ENCODE measurements at regions not wholly inside any gene's neighbourhood (a gene's known extent, or its start where the extent isn't known, plus 50 kb on each side); places are given as distances from the start of the nearest gene placed in this dataset.

- no peak overlapping the region for H3K27ac ChIP-seq (ENCODE audit: low read length in 2 of 2)
- no peaks in the 10 kb centered on the region for H3K36me3 ChIP-seq (replicated peaks in 1 of 2; ENCODE audit: control extremely low read depth in 1 of 2, control insufficient read depth in 1 of 2, extremely low read depth in 1 of 2, insufficient read depth in 2 of 2, low read length in 1 of 2)
- Mint-ChIP-seq H3K4me1 (no peaks in the 10 kb centered on the region), H3K9me3 (ENCODE audit: insufficient read depth) (no peaks in the 10 kb centered on the region), H3K4me3 (no peak overlapping the region), H3K27me3 (no peaks in the 10 kb centered on the region), H3K27ac (no peak overlapping the region)
- DNase-seq (no peak), ATAC-seq (ENCODE audit: low read depth) (no peak)
- WGBS (ENCODE audit: insufficient coverage), result no CpG with 5 or more reads among the region's 1 CpG
- H3K4me1 ChIP-seq (ENCODE audit: control insufficient read depth in 2 of 2, insufficient read depth in 2 of 2, low read length in 2 of 2), result no peaks in the 10 kb centered on the region
- H3K79me2 ChIP-seq (ENCODE audit: control insufficient read depth, insufficient read depth, low read length), result no peaks in the 10 kb centered on the region
- ChIA-PET POLR2A (no interaction called here), CTCF (no interaction called here)
- no peak overlapping the region for H3K9ac ChIP-seq (ENCODE audit: low read length)
- no peaks in the 10 kb centered on the region for H4K20me1 ChIP-seq (ENCODE audit: control insufficient read depth, insufficient read depth, low read length, poor library complexity, severe bottlenecking)
- no peak overlapping the region for H3K4me2 ChIP-seq (replicated peaks; ENCODE audit: low read depth, low read length, poor library complexity, severe bottlenecking)
- no peak overlapping the region for H3K4me3 ChIP-seq (ENCODE audit: control extremely low read depth in 1 of 5, extremely low read depth in 1 of 5, insufficient read depth in 1 of 5, low read depth in 2 of 5, low read length in 4 of 5)
- no peaks in the 10 kb centered on the region for H3K27me3 ChIP-seq (replicated peaks in 1 of 4; ENCODE audit: control extremely low read depth in 1 of 4, control insufficient read depth in 3 of 4, insufficient read depth in 4 of 4, low read length in 3 of 4)
- H2AFZ ChIP-seq (ENCODE audit: insufficient read depth, low read depth, low read length, poor library complexity, severe bottlenecking), result no peak overlapping the region
- no peaks in the 10 kb centered on the region for H3K9me3 ChIP-seq (ENCODE audit: control extremely low read depth in 1 of 3, control insufficient read depth in 2 of 3, insufficient read depth in 1 of 3, low read length in 2 of 3)
- TF ChIP-seq CTCF (IDR thresholded peaks at IDR 0.05) (no peak), EZH2 (IDR thresholded peaks at IDR 0.05; ENCODE audit: borderline replicate concordance, insufficient read depth, low read depth, low read length, poor library complexity, severe bottlenecking) (no peak)
- intact Hi-C loops (cut with micrococcal nuclease), result no loop called here
Measured at GRCh38 chr6:105804000-105804399, 282.1 kb upstream of the PRDM1 start.

- intact Hi-C loops (cut with micrococcal nuclease), result no loop called here
- TF ChIP-seq CTCF (IDR thresholded peaks at IDR 0.05), result no peak
- Histone ChIP-seq H3K9ac (ENCODE audit: low read length) (no peak overlapping the region), H3K36me3 (replicated peaks in 1 of 2; ENCODE audit: control extremely low read depth in 1 of 2, control insufficient read depth in 1 of 2, extremely low read depth in 1 of 2, insufficient read depth in 2 of 2, low read length in 1 of 2) (no peaks in the 10 kb centered on the region), H4K20me1 (ENCODE audit: control insufficient read depth, insufficient read depth, low read length, poor library complexity, severe bottlenecking) (no peaks in the 10 kb centered on the region), H3K27me3 (replicated peaks in 1 of 4; ENCODE audit: control extremely low read depth in 1 of 4, control insufficient read depth in 3 of 4, insufficient read depth in 4 of 4, low read length in 3 of 4) (no peaks in the 10 kb centered on the region), H3K4me1 (ENCODE audit: control insufficient read depth in 2 of 2, insufficient read depth in 2 of 2, low read length in 2 of 2) (no peaks in the 10 kb centered on the region), H3K27ac (ENCODE audit: low read length in 2 of 2) (no peak overlapping the region), H3K79me2 (ENCODE audit: control insufficient read depth, insufficient read depth, low read length) (no peaks in the 10 kb centered on the region), H3K4me2 (replicated peaks; ENCODE audit: low read depth, low read length, poor library complexity, severe bottlenecking) (no peak overlapping the region), H3K9me3 (ENCODE audit: control extremely low read depth in 1 of 3, control insufficient read depth in 2 of 3, insufficient read depth in 1 of 3, low read length in 2 of 3) (no peaks in the 10 kb centered on the region), H2AFZ (ENCODE audit: insufficient read depth, low read depth, low read length, poor library complexity, severe bottlenecking) (no peak overlapping the region), H3K4me3 (ENCODE audit: control extremely low read depth in 1 of 5, extremely low read depth in 1 of 5, insufficient read depth in 1 of 5, low read depth in 2 of 5, low read length in 4 of 5) (no peak overlapping the region)
- H3K4me3 Mint-ChIP-seq, result no peak overlapping the region
- no peaks in the 10 kb centered on the region for H3K4me1 Mint-ChIP-seq
- no CpG with 5 or more reads among the region's 2 CpGs for WGBS (ENCODE audit: insufficient coverage)
- ChIA-PET POLR2A (no interaction called here), CTCF (no interaction called here)
- ATAC-seq (ENCODE audit: low read depth) (no peak), DNase-seq (no peak)
- H3K27me3 Mint-ChIP-seq, result no peaks in the 10 kb centered on the region
- H3K27ac Mint-ChIP-seq, result no peak overlapping the region
- no peaks in the 10 kb centered on the region for H3K9me3 Mint-ChIP-seq (ENCODE audit: insufficient read depth)
Measured at GRCh38 chr6:105803442-105803841, 282.7 kb upstream of the PRDM1 start.
